IPS-18c (cell line): ENCODE measurements at regions not wholly inside any gene's neighbourhood (a gene's known extent, or its start where the extent isn't known, plus 50 kb on each side); places are given as distances from the start of the nearest gene placed in this dataset.
"Not testable (repeated sequence)": the region's sequence is repeated elsewhere in the genome, so short reads cannot be mapped to it uniquely, and the experiment has no call there.

ENCODE experiments used
- H3K4me3 ChIP-seq: 2 replicates; pipeline ENCODE4 v1.7.0; 2013; ENCODE audit warnings: low read depth, mild to moderate bottlenecking, low read length, moderate library complexity; ENCODE audit not compliant: insufficient read depth
- H3K9me3 ChIP-seq: one replicate; pipeline ENCODE4 v1.6.1; 2013; ENCODE audit warnings: mild to moderate bottlenecking, low read length, moderate library complexity; ENCODE audit not compliant: control insufficient read depth, insufficient read depth

GRCh38 chr5:156042726-156043125 is 284.2 kb upstream of the SGCD start:
- peaks cover 2% of the 10 kb centered on the region for H3K9me3 ChIP-seq
- H3K4me3 ChIP-seq: no peak overlapping the region

- H3K4me3 ChIP-seq: no peak overlapping the region
- peaks cover 2% of the 10 kb centered on the region for H3K9me3 ChIP-seq
Observed at GRCh38 chr5:156043351-156043750, 283.6 kb upstream of the SGCD start.

GRCh38 chr5:156051972-156052371 is 275.0 kb upstream of the SGCD start:
- Histone ChIP-seq H3K9me3 (no peaks in the 10 kb centered on the region), H3K4me3 (no peak overlapping the region)

- H3K9me3 ChIP-seq: no peaks in the 10 kb centered on the region
Observed at GRCh38 chr5:156052656-156053055, 274.3 kb upstream of the SGCD start.

GRCh38 chr5:156053056-156053455 is 273.9 kb upstream of the SGCD start:
- Histone ChIP-seq H3K9me3 (no peaks in the 10 kb centered on the region), H3K4me3 (no peak overlapping the region)

More at GRCh38 chr5:156052656-156053055, 274.3 kb upstream of the SGCD start:
- no peak overlapping the region for H3K4me3 ChIP-seq

- Histone ChIP-seq H3K9me3 (no peaks in the 10 kb centered on the region), H3K4me3 (no peak overlapping the region)
Observed at GRCh38 chr5:156076912-156077311, 250.1 kb upstream of the SGCD start.

- peaks cover 6% of the 10 kb centered on the region for H3K9me3 ChIP-seq
- no peak overlapping the region for H3K4me3 ChIP-seq
Observed at GRCh38 chr5:156087577-156088110, 239.3 kb upstream of the SGCD start.

GRCh38 chr5:156089955-156090940 is 236.7 kb upstream of the SGCD start:
- H3K9me3 ChIP-seq: not testable (repeated sequence)

GRCh38 chr5:156093024-156093423 is 233.9 kb upstream of the SGCD start:
- H3K9me3 ChIP-seq: peaks cover 6% of the 10 kb centered on the region

More at GRCh38 chr5:156089955-156090940, 236.7 kb upstream of the SGCD start:
- not testable (repeated sequence) for H3K4me3 ChIP-seq

GRCh38 chr5:156094001-156094400 is 233.0 kb upstream of the SGCD start:
- Histone ChIP-seq H3K9me3 (peaks cover 6% of the 10 kb centered on the region), H3K4me3 (no peak overlapping the region)

More at GRCh38 chr5:156093024-156093423, 233.9 kb upstream of the SGCD start:
- H3K4me3 ChIP-seq: no peak overlapping the region

DNA sequence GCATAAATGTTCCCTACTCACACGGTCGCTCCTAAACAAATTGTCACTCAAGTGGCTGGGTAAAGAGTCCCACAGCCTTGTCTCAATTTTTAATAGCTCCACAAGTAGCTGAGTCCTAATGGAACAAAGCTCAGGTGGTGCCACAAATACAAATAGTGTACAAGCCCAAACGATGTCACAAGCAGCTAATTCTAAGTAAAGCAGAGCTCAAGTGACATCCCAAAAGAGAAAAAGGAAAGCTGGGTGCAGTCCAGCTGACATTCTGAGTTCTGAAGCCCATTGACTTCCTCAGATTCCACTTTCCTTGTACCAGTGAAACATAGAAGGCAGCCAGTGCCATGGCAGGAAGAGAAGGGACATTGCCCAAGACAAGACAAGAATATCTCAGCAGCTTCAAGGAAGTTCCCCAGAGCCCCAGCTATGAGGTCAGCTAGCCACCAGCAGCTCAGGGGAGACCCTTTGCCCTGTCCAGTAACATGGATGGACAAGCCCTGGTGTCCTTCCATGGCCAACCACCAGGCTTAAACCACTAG is 231.2 kb upstream of the SGCD start:
- H3K4me3 ChIP-seq: no peak overlapping the region
- H3K9me3 ChIP-seq: peaks cover 2% of the 10 kb centered on the region

- no peak overlapping the region for H3K4me3 ChIP-seq
- peaks cover 2% of the 10 kb centered on the region for H3K9me3 ChIP-seq
Observed at GRCh38 chr5:156096259-156096658, 230.7 kb upstream of the SGCD start.

DNA sequence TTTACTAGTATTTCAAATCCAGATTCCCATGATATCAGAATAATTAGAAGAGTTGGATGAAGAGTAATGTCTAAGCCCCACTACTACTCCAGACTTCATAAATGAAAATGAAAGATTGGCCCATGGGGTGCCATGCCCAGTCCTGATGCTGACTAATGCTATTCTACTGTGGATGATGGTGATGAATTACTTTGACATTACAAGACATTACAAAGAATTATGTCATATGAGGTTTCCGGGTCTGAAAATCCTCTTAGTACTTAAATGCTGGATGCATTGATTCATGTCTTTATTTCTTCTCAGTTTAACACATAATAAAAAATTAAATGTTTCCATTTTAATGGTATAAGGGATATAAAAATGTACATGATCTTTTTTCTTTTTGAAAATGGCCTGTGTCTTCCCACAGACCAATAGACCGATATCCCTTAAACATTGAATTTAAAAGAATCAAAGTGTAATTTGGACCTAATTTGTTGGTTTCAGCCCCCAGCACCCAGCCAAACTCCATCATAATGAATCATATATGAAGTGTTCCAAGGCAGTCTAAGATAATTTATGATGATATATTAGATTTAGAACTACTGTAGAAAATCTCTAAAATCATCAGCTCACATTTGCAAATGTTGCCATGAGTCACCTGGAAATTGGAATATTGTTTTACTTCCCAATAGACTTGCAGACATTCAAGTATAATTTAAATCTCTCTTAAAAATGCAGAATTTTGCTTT is 223.6 kb upstream of the SGCD start:
- Histone ChIP-seq H3K4me3 (no peak overlapping the region), H3K9me3 (no peaks in the 10 kb centered on the region)

GRCh38 chr5:156109317-156110023 is 217.5 kb upstream of the SGCD start:
- no peaks in the 10 kb centered on the region for H3K9me3 ChIP-seq

DNA sequence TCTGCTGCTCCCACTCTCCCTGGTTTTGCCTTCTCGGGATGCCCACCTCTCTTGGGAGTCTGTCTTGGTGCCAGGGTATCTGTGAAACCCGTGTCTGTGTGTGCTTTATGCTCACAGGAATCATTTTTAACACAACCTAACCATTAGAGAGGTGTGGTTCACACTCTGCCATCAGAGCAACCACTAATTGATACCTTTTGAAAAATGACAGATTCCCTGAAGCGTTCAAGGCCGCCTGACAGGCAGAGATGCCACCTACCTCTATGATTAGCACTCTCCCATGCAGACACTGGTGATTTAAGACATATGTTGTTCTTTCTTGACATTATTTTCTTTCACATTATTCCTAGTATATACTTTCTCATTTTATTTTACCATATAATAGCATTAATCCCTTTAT is 207.3 kb upstream of the SGCD start:
- H3K4me3 ChIP-seq: no peak overlapping the region
- no peaks in the 10 kb centered on the region for H3K9me3 ChIP-seq

More at GRCh38 chr5:156109317-156110023, 217.5 kb upstream of the SGCD start:
- H3K4me3 ChIP-seq: no peak overlapping the region

GRCh38 chr5:156120777-156121176 is 206.2 kb upstream of the SGCD start:
- Histone ChIP-seq H3K4me3 (no peak overlapping the region), H3K9me3 (no peaks in the 10 kb centered on the region)

DNA sequence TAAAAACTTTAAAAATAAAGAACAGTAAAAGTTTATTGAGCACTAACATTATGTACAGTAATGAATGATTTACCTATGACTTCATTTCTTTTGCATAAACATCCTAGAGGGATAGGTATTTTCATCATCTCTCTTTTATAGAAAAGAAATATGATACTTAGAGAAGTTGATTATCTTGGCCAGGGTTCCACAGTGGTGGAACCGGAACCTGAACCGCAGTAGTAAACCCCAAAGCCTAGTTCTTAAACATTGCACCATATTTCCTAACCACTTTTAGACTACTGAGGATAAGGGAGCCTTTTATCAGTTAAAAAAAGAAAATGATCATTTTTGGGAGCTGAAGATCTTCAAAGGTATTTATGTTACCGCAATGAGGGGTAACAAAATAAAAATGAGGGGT is 205.7 kb upstream of the SGCD start:
- Histone ChIP-seq H3K4me3 (no peak overlapping the region), H3K9me3 (no peaks in the 10 kb centered on the region)
